Endothelial cell of umbilical vein (primary cell): ENCODE measurements at regions not wholly inside any gene's neighbourhood (a gene's known extent, or its start where the extent isn't known, plus 50 kb on each side); places are given as distances from the start of the nearest gene placed in this dataset.

ENCODE experiments used
- BruUV-seq: library from RNA; stranded (reverse); fragments of 400-500 nt; replicated peaks from 2 replicates; lab custom pipeline; 2021; lab: Mats Ljungman, UMichigan
- CTCF ChIA-PET: fragments of 300-600, 350-600 bp; sonication (Branson Sonifier 250); formaldehyde crosslinking; loops from one replicate; lab custom pipeline; 2021; ENCODE audit warnings: antibody characterized with exemption, inconsistent platforms; lab: Charles Lee
- POLR2A ChIA-PET: fragments of 300-600, 350-600 bp; sonication (Branson Sonifier 250); formaldehyde crosslinking; loops from one replicate; lab custom pipeline; 2021; ENCODE audit warnings: antibody characterized with exemption, inconsistent platforms; lab: Charles Lee
- DNase-seq: peaks from one replicate; pipeline ENCODE4 v3.0.0-alpha.2; 2011; ENCODE audit warnings: low read depth, low spot score
- FAIRE-seq: peaks from 2 replicates; lab custom pipeline; 2011; peaks lifted over from hg19 to GRCh38; lab: Jason Lieb, UNC
- H2AFZ ChIP-seq: 2 replicates; pipeline ENCODE4 v1.6.0; 2012; ENCODE audit warnings: low read depth, low read length, control low read depth, inconsistent platforms
- H3K27ac ChIP-seq: 2 replicates; pipeline ENCODE4 v1.5.1; 2011; ENCODE audit warnings: low read depth, mild to moderate bottlenecking, control low read depth, low read length, moderate library complexity; ENCODE audit not compliant: insufficient read depth
- H3K27me3 ChIP-seq, 2 experiments: 2 replicates each; pipeline versions ENCODE4 v1.6.0 to v1.6.1; 2011; ENCODE audit warnings: low read length in 2 of 2, mixed read lengths in 1 of 2; ENCODE audit not compliant: control insufficient read depth in 2 of 2, insufficient read depth in 2 of 2
- H3K36me3 ChIP-seq, 2 experiments: 2 replicates in 1 of 2; 3 replicates in 1 of 2; pipeline ENCODE4 v1.5.1; 2011; ENCODE audit warnings: low read length in 2 of 2, mild to moderate bottlenecking in 1 of 2, moderate library complexity in 1 of 2; ENCODE audit not compliant: control insufficient read depth in 2 of 2, insufficient read depth in 2 of 2; ENCODE audit errors: extremely low read depth in 1 of 2
- H3K4me1 ChIP-seq: 3 replicates; pipeline ENCODE4 v1.5.1; 2011; ENCODE audit warnings: mild to moderate bottlenecking, low read length; ENCODE audit not compliant: control insufficient read depth, insufficient read depth; ENCODE audit errors: extremely low read depth
- H3K4me2 ChIP-seq: 2 replicates; pipeline ENCODE4 v1.6.1; 2011; ENCODE audit warnings: low read length, control low read depth, mixed read lengths; ENCODE audit not compliant: insufficient read depth
- H3K4me3 ChIP-seq, 3 experiments: fragments of 200-600 bp in 1 of 3; sonication (generic), shearing (Covaris generic) in 1 of 3; replicated peaks in 1 of 3; 2 replicates each; pipeline ENCODE4 v1.5.1; 2011 to 2016; ENCODE audit warnings: control low read depth in 3 of 3, low read length in 3 of 3, mild to moderate bottlenecking in 2 of 3, inconsistent platforms in 1 of 3, low read depth in 1 of 3, moderate library complexity in 1 of 3; ENCODE audit not compliant: insufficient read depth in 1 of 3
- H3K79me2 ChIP-seq: 2 replicates; pipeline ENCODE4 v1.6.0; 2012; ENCODE audit warnings: low read length, inconsistent platforms; ENCODE audit not compliant: control insufficient read depth, insufficient read depth
- H3K9ac ChIP-seq: replicated peaks from 2 replicates; pipeline ENCODE3; 2011; ENCODE audit warnings: low read length, control low read depth; ENCODE audit not compliant: insufficient read depth; ENCODE audit errors: extremely low read depth
- H3K9me1 ChIP-seq: replicated peaks from 3 replicates; pipeline ENCODE4 v1.6.0; 2011; ENCODE audit warnings: mild to moderate bottlenecking, low read length; ENCODE audit not compliant: control insufficient read depth, insufficient read depth; ENCODE audit errors: extremely low read depth
- H3K9me3 ChIP-seq: replicated peaks from 2 replicates; pipeline ENCODE4 v1.5.1; 2012; ENCODE audit warnings: low read length, inconsistent platforms; ENCODE audit not compliant: control insufficient read depth, insufficient read depth
- H4K20me1 ChIP-seq: replicated peaks from 2 replicates; pipeline ENCODE3; 2011; ENCODE audit warnings: mild to moderate bottlenecking, low read length; ENCODE audit not compliant: control insufficient read depth, insufficient read depth; ENCODE audit errors: extremely low read depth
- CTCF ChIP-seq, 2 donors: IDR thresholded peaks; 1 replicate in 1 of 2; 2 replicates in 1 of 2; pipeline ENCODE4 v1.5.1; 2011; ENCODE audit warnings: low read length in 2 of 2, mild to moderate bottlenecking in 2 of 2, moderate library complexity in 2 of 2, control low read depth in 1 of 2, inconsistent platforms in 1 of 2, low read depth in 1 of 2; ENCODE audit not compliant: insufficient read depth in 1 of 2; ENCODE audit errors: extremely low read depth in 1 of 2
- JUN ChIP-seq: IDR thresholded peaks from 2 replicates; pipeline ENCODE4 v1.6.1; 2011; ENCODE audit warnings: borderline replicate concordance, low read depth; ENCODE audit not compliant: insufficient read length, insufficient read depth
- MAX ChIP-seq: IDR thresholded peaks from 2 replicates; pipeline ENCODE4 v1.6.1; 2011; ENCODE audit not compliant: insufficient read depth, insufficient read length
- POLR2A ChIP-seq: IDR thresholded peaks from 2 replicates; pipeline ENCODE4 v1.6.1; 2012; ENCODE audit warnings: low read depth, mild to moderate bottlenecking, control low read depth, low read length
- dilution Hi-C: fragments of 300-500 bp; cut with MboI; formaldehyde crosslinking; loops from one replicate; pipeline ENCODE4 v1.15.0; 2019; ENCODE audit warnings: low sequenced_read_pairs; ENCODE audit not compliant: extremely low pct_ligation_motif_present
- intact Hi-C: fragments of 100-400 bp; cut with micrococcal nuclease; formaldehyde crosslinking; loops from one replicate; pipeline ENCODE4 v1.10.0; 2022

GRCh38 chr3:132262956-132263355 lies 54.3 kb upstream of the ACP3 start:
- Histone ChIP-seq H2AFZ (no peak overlapping the region), H3K9me1 (no peaks in the 10 kb centered on the region), H3K36me3 (no peaks in the 10 kb centered on the region), H3K4me1 (no peaks in the 10 kb centered on the region), H3K4me3 (no peak overlapping the region), H3K27ac (no peak overlapping the region), H3K79me2 (no peaks in the 10 kb centered on the region), H3K9me3 (no peaks in the 10 kb centered on the region), H3K4me2 (no peak overlapping the region), H4K20me1 (no peaks in the 10 kb centered on the region), H3K9ac (no peak overlapping the region), H3K27me3 (peaks cover 1 to 11% of the 10 kb centered on the region in 2 experiments)
- TF ChIP-seq CTCF (IDR thresholded peaks at IDR 0.05; ENCODE audit: extremely low read depth in 1 of 2, insufficient read depth in 1 of 2, low read depth in 1 of 2, low read length in 2 of 2) = no peak
- TF ChIP-seq MAX = no peak
- intact Hi-C loops (no loop called here), dilution Hi-C loops (no loop called here)
- FAIRE-seq (no peak), DNase-seq (no peak)
- BruUV-seq = no TSS peak
- POLR2A ChIA-PET = no interaction called here
- CTCF ChIA-PET = interaction anchor here (1.0 kb wide), 1 partner anchor 10 kb away, joined by 4 read pairs; no protein-coding TSS in a partner anchor

- ChIA-PET POLR2A (no interaction called here), CTCF (interaction anchor here (0.9 to 1.1 kb wide), 2 partner anchors 14 to 78 kb away, joined by 3 to 4 read pairs; no protein-coding TSS in a partner anchor)
- dilution Hi-C loops (no loop called here), intact Hi-C loops (no loop called here)
- BruUV-seq = no TSS peak
- TF ChIP-seq MAX (no peak), POLR2A (no peak), JUN (no peak)
- Histone ChIP-seq H3K9me3 (no peaks in the 10 kb centered on the region), H3K27ac (no peak overlapping the region), H3K4me2 (no peak overlapping the region), H3K9ac (no peak overlapping the region), H3K4me1 (no peaks in the 10 kb centered on the region), H3K4me3 (no peak overlapping the region), H4K20me1 (no peaks in the 10 kb centered on the region), H2AFZ (no peak overlapping the region), H3K27me3 (no peaks in the 10 kb centered on the region), H3K9me1 (no peaks in the 10 kb centered on the region), H3K36me3 (no peaks in the 10 kb centered on the region), H3K79me2 (no peaks in the 10 kb centered on the region)
- no peak for DNase-seq
- FAIRE-seq = no peak
Measured at GRCh38 chr3:132265028-132265427, 52.2 kb upstream of the ACP3 start.
